Ovary (tissue), 3 donors: ENCODE measurements at regions not wholly inside any gene's neighbourhood (a gene's known extent, or its start where the extent isn't known, plus 50 kb on each side); places are given as distances from the start of the nearest gene placed in this dataset.

Experiments
- CTCF ChIP-seq, 3 donors: fragments of 450-650 bp in 2 of 3; fragments of 200-600 bp in 1 of 3; IDR thresholded peaks; one replicate each; pipeline versions ENCODE4 v1.5.1 to v1.8.0; 2016 to 2022; ENCODE audit warnings: antibody characterized with exemption in 3 of 3, mild to moderate bottlenecking in 1 of 3
- EP300 ChIP-seq: sonication (generic); formaldehyde crosslinking; IDR thresholded peaks from one replicate; pipeline ENCODE4 v1.6.1; 2017; ENCODE audit warnings: antibody characterized with exemption
- POLR2A ChIP-seq: fragments of 450-650 bp; IDR thresholded peaks from one replicate; pipeline ENCODE4 v1.6.1; 2017; ENCODE audit warnings: antibody characterized with exemption, mild to moderate bottlenecking, moderate library complexity
- donor health status: DM: no; HTN: no; CAD: no.

- TF ChIP-seq CTCF (IDR thresholded peaks at IDR 0.05) (no peak), POLR2A (no peak), EP300 (no peak)
These were observed 137.6 kb upstream of the MAGI2 start for GRCh38 chr7:79590916-79591623.
